MCF 10A (cell line): ENCODE measurements at regions not wholly inside any gene's neighbourhood (a gene's known extent, or its start where the extent isn't known, plus 50 kb on each side); places are given as distances from the start of the nearest gene placed in this dataset.

Experiments
- BruUV-seq: library from RNA; stranded (reverse); fragments of 400-500 nt; replicated peaks from 2 replicates; lab custom pipeline; 2021; lab: Mats Ljungman, UMichigan
- CTCF ChIA-PET: fragments of 300-600 bp; sonication (Branson Sonifier 250); formaldehyde crosslinking; extraction: SDS; loops from one replicate; lab custom pipeline; 2021; ENCODE audit warnings: antibody characterized with exemption, inconsistent platforms; lab: Yijun Ruan, JAX
- POLR2A ChIA-PET: fragments of 300-600, 350-650 bp; sonication (Branson Sonifier 250); formaldehyde crosslinking; extraction: SDS; loops from one replicate; lab custom pipeline; 2020; ENCODE audit warnings: antibody characterized with exemption, inconsistent platforms; lab: Yijun Ruan, JAX
- DNase-seq: peaks from one replicate; pipeline ENCODE4 v3.0.0-alpha.2; 2018; ENCODE audit not compliant: unreplicated experiment
- H3K27ac Mint-ChIP-seq: one replicate; pipeline ENCODE4 v1.8.0; 2022; ENCODE audit warnings: mild to moderate bottlenecking, low read depth, mixed read lengths; ENCODE audit not compliant: unreplicated experiment
- H3K27me3 Mint-ChIP-seq: one replicate; pipeline ENCODE4 v1.8.0; 2022; ENCODE audit warnings: mixed read lengths; ENCODE audit not compliant: insufficient read depth, unreplicated experiment
- H3K36me3 Mint-ChIP-seq: one replicate; pipeline ENCODE4 v1.8.0; 2022; ENCODE audit warnings: mild to moderate bottlenecking, moderate library complexity, mixed read lengths; ENCODE audit not compliant: insufficient read depth, unreplicated experiment
- H3K4me1 Mint-ChIP-seq: one replicate; pipeline ENCODE4 v1.8.0; 2022; ENCODE audit warnings: mixed read lengths; ENCODE audit not compliant: insufficient read depth, unreplicated experiment
- H3K4me3 Mint-ChIP-seq: one replicate; pipeline ENCODE4 v1.8.0; 2022; ENCODE audit warnings: mild to moderate bottlenecking, moderate library complexity, mixed read lengths; ENCODE audit not compliant: unreplicated experiment
- H3K9me3 Mint-ChIP-seq: one replicate; pipeline ENCODE4 v1.8.0; 2022; ENCODE audit warnings: mixed read lengths; ENCODE audit not compliant: unreplicated experiment
- intact Hi-C: fragments of 100-400 bp; cut with micrococcal nuclease; formaldehyde crosslinking; loops from 2 replicates; pipeline ENCODE4 v1.14.1; 2022
- TF ChIP-seq, protein P1 (sequence below): fragments of 200-600 bp; IDR thresholded peaks from one replicate; pipeline ENCODE4 v1.8.0; 2022; ENCODE audit warnings: antibody characterized with exemption, mild to moderate bottlenecking; ENCODE audit not compliant: unreplicated experiment

DNA sequence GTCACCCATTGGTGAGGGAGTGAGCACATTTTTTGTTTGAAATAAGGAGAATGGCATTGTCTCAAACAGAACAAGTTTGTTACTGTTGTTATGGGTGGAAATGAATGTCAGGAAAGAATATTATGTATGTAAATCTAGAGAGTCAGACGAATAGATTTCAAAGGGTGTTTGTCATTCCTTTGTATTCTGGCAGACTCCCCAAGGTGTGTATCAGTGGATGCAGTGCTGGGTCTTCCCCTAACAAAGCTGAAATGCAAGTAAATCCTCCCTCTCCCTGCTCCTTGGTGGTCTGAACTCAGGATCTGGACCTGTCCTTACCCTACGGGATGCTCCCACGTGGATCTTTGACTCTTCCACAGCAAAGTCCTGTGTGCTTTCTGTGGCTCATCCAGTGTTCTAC, 139.5 kb upstream of the ZNF516 start:
- Mint-ChIP-seq H3K36me3 (no peaks in the 10 kb centered on the region), H3K27ac (no peak overlapping the region), H3K4me3 (no peak overlapping the region), H3K9me3 (no peaks in the 10 kb centered on the region), H3K4me1 (peaks cover 4% of the 10 kb centered on the region), H3K27me3 (no peaks in the 10 kb centered on the region)
- ChIA-PET CTCF (interaction anchor here (0.7 kb wide), 1 partner anchor 11 kb away, joined by 3 read pairs; no protein-coding TSS in a partner anchor), POLR2A (no interaction called here)
- DNase-seq, result no peak
- no TSS peak for BruUV-seq
- intact Hi-C loops, result no loop called here
- TF ChIP-seq, protein P1, sequence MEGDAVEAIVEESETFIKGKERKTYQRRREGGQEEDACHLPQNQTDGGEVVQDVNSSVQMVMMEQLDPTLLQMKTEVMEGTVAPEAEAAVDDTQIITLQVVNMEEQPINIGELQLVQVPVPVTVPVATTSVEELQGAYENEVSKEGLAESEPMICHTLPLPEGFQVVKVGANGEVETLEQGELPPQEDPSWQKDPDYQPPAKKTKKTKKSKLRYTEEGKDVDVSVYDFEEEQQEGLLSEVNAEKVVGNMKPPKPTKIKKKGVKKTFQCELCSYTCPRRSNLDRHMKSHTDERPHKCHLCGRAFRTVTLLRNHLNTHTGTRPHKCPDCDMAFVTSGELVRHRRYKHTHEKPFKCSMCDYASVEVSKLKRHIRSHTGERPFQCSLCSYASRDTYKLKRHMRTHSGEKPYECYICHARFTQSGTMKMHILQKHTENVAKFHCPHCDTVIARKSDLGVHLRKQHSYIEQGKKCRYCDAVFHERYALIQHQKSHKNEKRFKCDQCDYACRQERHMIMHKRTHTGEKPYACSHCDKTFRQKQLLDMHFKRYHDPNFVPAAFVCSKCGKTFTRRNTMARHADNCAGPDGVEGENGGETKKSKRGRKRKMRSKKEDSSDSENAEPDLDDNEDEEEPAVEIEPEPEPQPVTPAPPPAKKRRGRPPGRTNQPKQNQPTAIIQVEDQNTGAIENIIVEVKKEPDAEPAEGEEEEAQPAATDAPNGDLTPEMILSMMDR, result no peak

DNA sequence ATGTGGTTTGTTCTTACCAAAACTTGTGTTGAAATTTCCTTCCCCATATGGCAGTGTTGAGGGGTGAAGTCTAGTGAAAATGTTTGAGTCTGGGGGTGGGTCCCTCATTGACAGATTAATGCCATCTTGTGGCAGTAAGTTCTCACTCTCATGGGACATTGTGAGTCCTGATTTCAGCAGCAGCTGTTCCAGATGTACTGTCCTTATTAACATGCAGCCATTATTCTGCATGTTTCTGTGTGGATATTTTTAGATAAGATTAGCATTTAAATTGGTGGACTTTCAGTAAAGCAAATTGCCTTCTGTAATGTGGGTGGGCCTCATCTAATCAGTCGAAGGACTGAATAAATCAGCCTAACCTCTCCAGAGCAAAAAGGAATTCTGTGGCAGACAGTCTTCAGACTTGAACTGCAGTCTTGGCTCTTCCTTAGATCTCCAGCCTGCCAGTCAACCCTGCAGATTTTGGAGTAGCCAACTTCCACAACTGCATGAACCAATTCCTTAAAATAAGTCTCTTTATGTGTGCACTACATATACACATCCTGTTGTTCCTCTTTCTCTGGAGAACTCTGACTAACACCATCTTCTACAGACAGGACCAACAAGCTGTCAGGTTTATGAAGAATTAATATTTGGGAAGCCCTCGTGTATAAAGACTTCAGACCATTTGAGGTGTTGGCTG, 138.7 kb upstream of the ZNF516 start:
- Mint-ChIP-seq H3K9me3 (no peaks in the 10 kb centered on the region), H3K27ac (no peak overlapping the region), H3K4me3 (no peak overlapping the region), H3K4me1 (peaks cover under 1% of the 10 kb centered on the region), H3K36me3 (no peaks in the 10 kb centered on the region), H3K27me3 (no peaks in the 10 kb centered on the region)
- no peak for DNase-seq
- CTCF ChIA-PET, result interaction anchor here (0.6 to 0.7 kb wide), 2 partner anchors 10 to 59 kb away, joined by 3 read pairs; no protein-coding TSS in a partner anchor
- TF ChIP-seq, protein P1, result no peak
- POLR2A ChIA-PET, result no interaction called here
- intact Hi-C loops, result no loop called here
- no TSS peak for BruUV-seq

DNA sequence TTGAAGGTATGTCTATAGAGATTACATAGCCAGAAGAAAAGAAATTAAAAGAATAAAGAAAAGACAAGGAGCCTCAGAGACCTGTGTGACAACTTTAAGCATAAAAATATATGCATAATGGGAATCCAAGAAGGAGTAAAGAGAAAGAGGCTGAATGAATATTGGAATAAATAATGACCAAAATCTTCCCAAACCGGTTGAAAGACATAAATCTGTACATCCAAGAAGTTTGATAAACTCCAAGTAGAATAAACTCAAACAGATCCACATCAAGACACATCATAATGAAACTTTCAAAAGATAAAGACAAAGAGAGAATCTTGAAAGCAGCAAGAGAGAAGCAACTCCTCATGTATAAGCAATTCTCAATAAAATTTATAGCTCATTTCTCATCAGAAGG, 132.4 kb upstream of the ZNF516 start:
- Mint-ChIP-seq H3K4me3 (no peak overlapping the region), H3K27me3 (no peaks in the 10 kb centered on the region), H3K4me1 (no peaks in the 10 kb centered on the region), H3K36me3 (no peaks in the 10 kb centered on the region), H3K9me3 (no peaks in the 10 kb centered on the region), H3K27ac (no peak overlapping the region)
- intact Hi-C loops, result no loop called here
- TF ChIP-seq, protein P1, result no peak
- POLR2A ChIA-PET, result no interaction called here
- CTCF ChIA-PET, result interaction anchor here (0.5 to 0.7 kb wide), 2 partner anchors 58 to 183 kb away, joined by 3 read pairs; no protein-coding TSS in a partner anchor
- BruUV-seq, result no TSS peak
- DNase-seq, result no peak

DNA sequence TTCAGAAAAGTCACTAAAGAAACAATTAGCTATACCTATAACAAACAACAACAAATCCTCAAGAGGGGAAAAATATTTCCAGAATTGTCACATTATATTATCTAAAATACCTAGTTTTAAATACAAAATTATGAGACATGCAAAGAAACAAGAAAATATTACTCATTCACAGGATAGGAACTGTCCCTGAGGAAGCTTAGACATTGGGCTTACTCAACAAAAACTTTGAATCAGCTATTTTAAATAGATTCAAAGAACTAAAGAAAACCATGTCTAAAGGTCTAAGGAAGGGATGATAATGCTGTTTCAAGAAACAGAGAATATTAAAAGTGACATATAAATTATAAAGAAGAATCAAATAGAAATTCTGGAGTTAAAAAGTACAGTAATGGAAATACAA, 131.9 kb upstream of the ZNF516 start:
- ChIA-PET CTCF (interaction anchor here (0.5 to 0.7 kb wide), 2 partner anchors 59 to 183 kb away, joined by 3 read pairs; no protein-coding TSS in a partner anchor), POLR2A (interaction anchor here (0.6 to 0.9 kb wide), 2 partner anchors 16 to 61 kb away, joined by 3 to 4 read pairs; no protein-coding TSS in a partner anchor)
- H3K4me3 Mint-ChIP-seq, result no peak overlapping the region
- no peak for DNase-seq
- no peaks in the 10 kb centered on the region for H3K9me3 Mint-ChIP-seq
- H3K36me3 Mint-ChIP-seq, result no peaks in the 10 kb centered on the region
- H3K27me3 Mint-ChIP-seq, result no peaks in the 10 kb centered on the region
- intact Hi-C loops, result no loop called here
- no peaks in the 10 kb centered on the region for H3K4me1 Mint-ChIP-seq
- H3K27ac Mint-ChIP-seq, result no peak overlapping the region
- BruUV-seq, result no TSS peak
- TF ChIP-seq, protein P1, result no peak
